Right lobe of liver (tissue), 4 donors: ENCODE measurements at regions not wholly inside any gene's neighbourhood (a gene's known extent, or its start where the extent isn't known, plus 50 kb on each side); places are given as distances from the start of the nearest gene placed in this dataset.

Experiments
- CTCF ChIP-seq, 4 donors: fragments of 200-600 bp in 3 of 4; fragments of 450-650 bp in 1 of 4; IDR thresholded peaks; one replicate each; pipeline versions ENCODE4 v1.5.1 to v1.8.0; 2016 to 2022; ENCODE audit warnings: antibody characterized with exemption in 4 of 4, mild to moderate bottlenecking in 2 of 4
- POLR2A ChIP-seq: fragments of 450-650 bp; IDR thresholded peaks from one replicate; pipeline ENCODE4 v1.6.1; 2017; ENCODE audit warnings: antibody characterized with exemption, mild to moderate bottlenecking
- donor health status: DM: no; HTN: no; CAD: no.
- donor health status: DM: no; HTN: no; CAD: no.
- donor health status: DM: no; HTN: yes; CAD: no.

GRCh38 chr16:85242140-85242539 lies 129.9 kb upstream of the CIBAR2 start:
- TF ChIP-seq POLR2A: no peak
- no peak for TF ChIP-seq CTCF (IDR thresholded peaks at IDR 0.05)
